Panc1 (cell line): ENCODE measurements at regions not wholly inside any gene's neighbourhood (a gene's known extent, or its start where the extent isn't known, plus 50 kb on each side); places are given as distances from the start of the nearest gene placed in this dataset.

Source experiments
- POLR2AphosphoS5 ChIP-seq: IDR thresholded peaks from 2 replicates; pipeline ENCODE4 v1.6.1; 2012; ENCODE audit warnings: mild to moderate bottlenecking, low read depth, low read length, moderate library complexity
- SIN3A ChIP-seq: IDR thresholded peaks from 2 replicates; pipeline ENCODE4 v1.6.1; 2012; ENCODE audit warnings: low read depth, mild to moderate bottlenecking, low read length, moderate library complexity, borderline replicate concordance; ENCODE audit not compliant: insufficient read depth
- TCF7L2 ChIP-seq: IDR thresholded peaks from 2 replicates; pipeline ENCODE4 v1.6.1; 2011; ENCODE audit warnings: mild to moderate bottlenecking, low read depth, low read length, inconsistent platforms
- TF ChIP-seq, protein P1 (sequence below): fragments of 450-650 bp; IDR thresholded peaks from 2 replicates; pipeline ENCODE4 v1.5.1; 2017; ENCODE audit warnings: mild to moderate bottlenecking
- TF ChIP-seq, protein P2 (sequence below), 2 experiments: IDR thresholded peaks; 2 replicates each; pipeline ENCODE4 v1.6.1; 2011 to 2012; ENCODE audit warnings: low read depth in 2 of 2, control low read depth in 1 of 2, low read length in 1 of 2, mild to moderate bottlenecking in 1 of 2, moderate library complexity in 1 of 2; ENCODE audit not compliant: insufficient read depth in 1 of 2

DNA sequence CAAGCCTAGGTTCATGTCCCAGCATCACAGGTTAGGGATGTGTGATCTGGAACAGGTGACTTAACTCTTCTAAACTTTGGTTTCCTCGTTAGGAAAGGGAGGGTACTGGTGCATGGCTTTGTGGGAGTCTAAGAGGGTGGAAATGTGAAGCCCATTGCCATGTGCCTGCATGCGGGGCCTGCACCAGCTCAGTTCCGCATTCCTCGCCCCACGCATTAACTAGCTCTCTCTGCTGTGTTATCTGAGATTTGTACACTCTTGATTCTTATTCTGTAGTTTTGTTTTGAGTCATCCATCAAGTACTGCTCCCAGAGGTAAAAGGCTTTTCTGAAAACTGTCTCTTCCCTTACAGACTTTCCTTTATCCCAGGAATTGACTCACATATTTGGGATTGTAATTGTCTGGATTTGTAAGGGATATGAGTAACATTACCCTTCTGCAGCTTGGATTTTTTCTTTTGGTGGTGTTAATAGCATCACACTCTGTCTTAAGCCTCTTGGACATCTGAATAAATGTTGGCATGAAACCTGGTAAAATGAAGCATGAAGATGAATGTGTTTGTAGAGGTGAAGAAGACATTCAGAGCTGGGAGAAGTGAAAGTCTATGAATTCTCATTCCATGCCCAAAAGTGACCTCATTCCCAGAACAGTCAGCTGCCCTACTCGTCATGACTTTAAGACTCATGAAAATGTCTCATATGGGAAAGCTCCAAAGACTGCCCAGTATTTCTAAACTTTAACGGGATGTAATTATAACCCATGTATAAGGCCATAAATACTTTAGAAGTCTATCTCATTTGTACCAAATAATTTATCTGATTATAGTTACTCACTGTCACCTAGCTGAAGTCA lies 357.3 kb downstream of the FOXA2 start:
- TF ChIP-seq TCF7L2 (no peak), POLR2AphosphoS5 (no peak), SIN3A (no peak)
- TF ChIP-seq, protein P1, sequence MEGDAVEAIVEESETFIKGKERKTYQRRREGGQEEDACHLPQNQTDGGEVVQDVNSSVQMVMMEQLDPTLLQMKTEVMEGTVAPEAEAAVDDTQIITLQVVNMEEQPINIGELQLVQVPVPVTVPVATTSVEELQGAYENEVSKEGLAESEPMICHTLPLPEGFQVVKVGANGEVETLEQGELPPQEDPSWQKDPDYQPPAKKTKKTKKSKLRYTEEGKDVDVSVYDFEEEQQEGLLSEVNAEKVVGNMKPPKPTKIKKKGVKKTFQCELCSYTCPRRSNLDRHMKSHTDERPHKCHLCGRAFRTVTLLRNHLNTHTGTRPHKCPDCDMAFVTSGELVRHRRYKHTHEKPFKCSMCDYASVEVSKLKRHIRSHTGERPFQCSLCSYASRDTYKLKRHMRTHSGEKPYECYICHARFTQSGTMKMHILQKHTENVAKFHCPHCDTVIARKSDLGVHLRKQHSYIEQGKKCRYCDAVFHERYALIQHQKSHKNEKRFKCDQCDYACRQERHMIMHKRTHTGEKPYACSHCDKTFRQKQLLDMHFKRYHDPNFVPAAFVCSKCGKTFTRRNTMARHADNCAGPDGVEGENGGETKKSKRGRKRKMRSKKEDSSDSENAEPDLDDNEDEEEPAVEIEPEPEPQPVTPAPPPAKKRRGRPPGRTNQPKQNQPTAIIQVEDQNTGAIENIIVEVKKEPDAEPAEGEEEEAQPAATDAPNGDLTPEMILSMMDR: no peak
- TF ChIP-seq, protein P2, sequence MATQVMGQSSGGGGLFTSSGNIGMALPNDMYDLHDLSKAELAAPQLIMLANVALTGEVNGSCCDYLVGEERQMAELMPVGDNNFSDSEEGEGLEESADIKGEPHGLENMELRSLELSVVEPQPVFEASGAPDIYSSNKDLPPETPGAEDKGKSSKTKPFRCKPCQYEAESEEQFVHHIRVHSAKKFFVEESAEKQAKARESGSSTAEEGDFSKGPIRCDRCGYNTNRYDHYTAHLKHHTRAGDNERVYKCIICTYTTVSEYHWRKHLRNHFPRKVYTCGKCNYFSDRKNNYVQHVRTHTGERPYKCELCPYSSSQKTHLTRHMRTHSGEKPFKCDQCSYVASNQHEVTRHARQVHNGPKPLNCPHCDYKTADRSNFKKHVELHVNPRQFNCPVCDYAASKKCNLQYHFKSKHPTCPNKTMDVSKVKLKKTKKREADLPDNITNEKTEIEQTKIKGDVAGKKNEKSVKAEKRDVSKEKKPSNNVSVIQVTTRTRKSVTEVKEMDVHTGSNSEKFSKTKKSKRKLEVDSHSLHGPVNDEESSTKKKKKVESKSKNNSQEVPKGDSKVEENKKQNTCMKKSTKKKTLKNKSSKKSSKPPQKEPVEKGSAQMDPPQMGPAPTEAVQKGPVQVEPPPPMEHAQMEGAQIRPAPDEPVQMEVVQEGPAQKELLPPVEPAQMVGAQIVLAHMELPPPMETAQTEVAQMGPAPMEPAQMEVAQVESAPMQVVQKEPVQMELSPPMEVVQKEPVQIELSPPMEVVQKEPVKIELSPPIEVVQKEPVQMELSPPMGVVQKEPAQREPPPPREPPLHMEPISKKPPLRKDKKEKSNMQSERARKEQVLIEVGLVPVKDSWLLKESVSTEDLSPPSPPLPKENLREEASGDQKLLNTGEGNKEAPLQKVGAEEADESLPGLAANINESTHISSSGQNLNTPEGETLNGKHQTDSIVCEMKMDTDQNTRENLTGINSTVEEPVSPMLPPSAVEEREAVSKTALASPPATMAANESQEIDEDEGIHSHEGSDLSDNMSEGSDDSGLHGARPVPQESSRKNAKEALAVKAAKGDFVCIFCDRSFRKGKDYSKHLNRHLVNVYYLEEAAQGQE (IDR thresholded peaks at IDR 0.05; ENCODE audit: insufficient read depth in 1 of 2, low read depth in 2 of 2, low read length in 1 of 2): no peak
